AG08396 (cell line): ENCODE measurements at regions not wholly inside any gene's neighbourhood (a gene's known extent, or its start where the extent isn't known, plus 50 kb on each side); places are given as distances from the start of the nearest gene placed in this dataset.

Source experiments
- DNase-seq: peaks from one replicate; pipeline ENCODE4 v3.0.0; 2012; ENCODE audit warnings: low spot score, mixed read lengths

DNA sequence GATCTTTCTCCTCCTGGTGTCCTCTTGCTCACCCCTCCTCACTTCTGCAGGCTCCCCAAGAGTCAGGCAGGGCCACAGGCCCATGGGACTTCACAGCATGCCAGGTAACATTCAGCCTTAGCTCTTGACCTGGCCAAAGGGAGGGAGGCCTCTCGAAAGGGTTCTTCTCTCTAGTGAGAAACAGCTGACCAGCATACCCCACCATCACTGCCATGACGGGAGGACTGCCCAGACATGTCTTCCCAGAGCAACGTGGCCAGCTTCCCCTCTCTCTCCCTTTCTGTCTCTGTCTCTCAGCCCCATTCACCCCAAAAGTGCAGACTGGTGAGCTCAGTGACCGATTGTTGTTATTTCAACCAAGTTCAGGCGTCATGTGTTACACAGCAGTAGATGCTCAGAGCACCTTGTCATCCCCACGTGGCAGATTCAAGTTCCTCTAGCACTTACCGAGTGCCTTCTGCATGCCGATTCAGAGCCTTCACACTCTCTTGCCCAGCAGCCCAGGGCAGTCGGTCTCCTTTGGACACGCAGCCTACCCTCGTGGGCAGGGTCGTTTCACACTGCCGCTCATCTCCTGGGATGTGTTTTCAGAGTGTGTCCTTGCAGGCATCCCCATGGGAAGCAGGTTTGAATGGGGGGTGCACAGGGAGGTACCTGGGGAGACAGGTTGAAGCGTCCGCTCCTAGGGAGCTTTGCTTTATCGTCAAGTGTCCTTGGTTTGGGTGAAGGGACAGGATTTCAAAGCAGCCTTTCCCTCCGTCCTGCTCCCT is 259.9 kb downstream of the NDUFA10 start:
- no peak for DNase-seq

DNA sequence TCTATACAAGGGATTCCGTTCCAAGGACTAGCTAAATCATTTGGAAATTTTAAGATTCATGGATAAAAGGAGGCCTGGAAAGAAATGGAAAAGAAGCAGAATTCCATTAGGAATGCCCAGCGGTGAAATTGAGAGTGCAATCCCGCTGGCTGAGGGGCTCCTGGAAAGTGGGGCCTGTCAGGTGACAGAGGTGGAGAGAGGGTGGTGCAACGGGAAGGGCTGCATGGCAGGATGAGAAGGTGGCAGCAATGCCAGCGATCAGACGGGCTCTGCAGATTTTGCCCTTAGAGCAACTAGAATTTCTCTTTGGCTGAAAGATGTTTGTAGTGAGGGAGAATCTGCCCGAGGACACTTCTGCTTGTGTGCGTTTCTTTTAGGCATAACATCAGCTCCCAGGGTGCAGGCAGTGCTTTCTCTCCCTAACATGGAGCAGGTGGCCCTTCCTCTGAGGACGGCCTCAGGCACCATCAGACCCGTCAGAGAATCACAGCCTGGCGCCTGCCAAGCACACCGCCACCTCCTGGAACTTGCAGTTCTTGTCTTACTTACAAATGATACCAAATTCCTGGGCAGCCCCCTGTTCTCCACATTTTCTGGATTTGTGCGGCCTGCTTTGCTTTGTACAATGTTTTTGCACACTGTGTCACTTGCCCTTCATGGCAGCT is 261.6 kb downstream of the NDUFA10 start:
- no peak for DNase-seq

DNA sequence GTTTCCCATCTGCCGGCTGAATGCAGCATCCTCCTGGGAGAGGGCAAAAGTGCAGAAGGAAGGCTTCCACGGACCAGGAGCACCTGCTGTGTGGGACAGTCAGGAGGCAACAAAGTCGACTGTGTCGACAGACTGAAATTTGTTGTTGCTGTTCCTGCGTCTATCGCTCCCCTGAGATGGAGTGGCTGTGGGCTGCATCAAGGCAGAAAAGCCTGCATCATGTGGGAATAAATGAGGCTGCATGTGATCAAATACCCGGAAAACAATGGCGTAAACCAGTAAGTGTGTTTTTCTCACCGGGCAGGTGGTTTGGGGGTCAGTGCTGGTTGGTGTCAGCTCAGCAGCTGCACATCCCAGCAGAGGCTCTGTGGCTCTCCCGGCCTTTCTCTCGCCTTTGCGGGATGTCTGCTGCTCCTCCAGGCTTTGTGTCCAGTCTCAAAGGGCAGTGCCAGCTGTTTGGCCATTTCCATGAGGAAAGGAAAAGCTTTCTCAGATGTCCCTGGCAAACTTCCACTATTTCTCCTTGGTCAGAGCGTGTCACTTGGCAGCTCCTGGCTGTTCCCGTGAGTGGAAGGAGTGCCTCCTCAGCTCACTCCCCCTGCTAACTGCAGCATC is 262.4 kb downstream of the NDUFA10 start:
- DNase-seq, result no peak

- no peak for DNase-seq
Observed at GRCh38 chr2:239762106-239762505, 263.0 kb downstream of the NDUFA10 start.

GRCh38 chr2:239760596-239760995 is 264.5 kb downstream of the NDUFA10 start:
- DNase-seq, result no peak

- DNase-seq, result peak; percentile 25
Observed at GRCh38 chr2:239758279-239758877, 266.8 kb downstream of the NDUFA10 start.

DNA sequence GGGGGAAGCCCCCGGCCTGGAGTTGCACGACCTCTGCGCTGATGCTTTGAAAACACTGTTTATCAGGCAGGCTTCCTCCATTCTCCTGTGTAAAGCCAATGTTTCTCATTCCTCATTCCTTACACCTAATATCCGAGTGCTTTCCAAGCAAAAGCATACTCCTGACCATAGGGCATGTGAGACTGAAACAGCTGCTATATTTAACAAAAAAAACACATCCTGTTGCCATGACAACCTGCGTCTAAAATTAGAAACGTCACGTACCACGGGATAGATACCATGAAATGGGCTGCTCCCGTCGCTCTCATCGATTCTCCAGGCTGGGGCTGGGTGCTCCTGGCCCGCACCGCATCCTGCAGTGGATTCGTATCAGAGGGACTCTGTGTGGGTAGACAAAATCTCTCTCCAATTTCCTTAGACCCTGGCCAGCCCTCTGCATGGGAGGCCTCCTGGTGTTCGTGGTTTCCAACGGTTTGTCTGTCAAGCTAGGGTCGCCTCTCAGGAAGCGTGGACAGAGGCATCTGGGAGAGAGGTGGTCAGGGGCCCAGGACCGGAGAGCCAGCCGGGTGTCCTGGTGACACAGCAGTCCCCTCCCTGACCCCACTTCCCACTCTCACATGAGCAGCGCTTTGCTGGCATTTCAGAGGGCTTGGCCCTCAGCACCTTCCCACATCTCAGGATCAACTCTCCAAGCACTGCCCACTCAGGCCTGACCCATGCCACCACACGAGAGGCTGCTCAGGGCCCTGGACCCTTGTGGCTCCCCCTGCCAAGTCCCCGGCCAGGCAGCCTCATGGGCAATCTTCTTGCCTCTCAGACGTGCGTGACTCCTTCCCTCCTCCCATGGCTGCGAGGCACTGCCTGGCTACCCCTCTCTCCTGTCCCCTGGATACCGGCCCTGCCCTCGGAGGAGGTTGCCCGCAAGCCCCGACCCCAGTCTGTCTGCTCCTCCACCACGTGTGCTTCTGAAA is 268.1 kb downstream of the NDUFA10 start:
- peak; percentile 28 for DNase-seq

DNA sequence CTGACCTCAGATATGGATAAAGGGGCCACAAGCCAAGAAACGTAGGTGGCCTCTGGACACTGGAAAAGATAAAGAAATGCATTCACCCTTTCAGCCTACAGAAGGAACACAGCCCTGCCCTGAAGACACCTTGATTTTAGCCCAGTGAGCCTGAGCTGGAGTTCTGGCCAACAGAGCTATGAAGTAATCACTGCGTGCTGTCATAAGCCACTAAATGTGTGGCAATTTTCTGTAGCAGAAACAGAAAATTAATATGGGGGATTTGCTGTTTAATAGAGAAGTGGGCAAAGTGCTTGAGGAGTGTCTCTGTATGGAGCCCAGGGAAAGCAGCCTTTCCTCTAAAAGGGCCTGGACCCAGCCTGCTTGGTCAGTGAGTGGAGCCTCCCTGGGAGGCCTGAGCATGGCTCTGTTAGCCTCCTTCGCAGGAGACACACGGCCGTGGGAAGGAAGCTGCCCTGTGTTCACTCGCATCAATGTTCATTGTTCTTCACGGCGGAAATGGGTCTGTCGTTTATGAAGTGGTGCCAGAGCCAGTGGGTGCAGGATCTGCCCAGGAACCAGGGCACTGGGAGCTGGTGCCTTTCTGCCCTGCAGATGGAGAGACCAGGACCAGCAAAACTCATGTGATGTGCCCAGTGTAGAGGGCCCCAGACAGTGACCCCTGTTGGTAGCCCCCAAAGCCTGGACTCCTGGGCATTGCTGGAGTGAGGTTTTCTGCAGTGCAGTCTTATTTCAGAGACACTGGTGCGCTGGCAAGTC is 268.9 kb downstream of the NDUFA10 start:
- DNase-seq, result no peak

- no peak for DNase-seq
Observed at GRCh38 chr2:239753401-239753837, 271.7 kb downstream of the NDUFA10 start.

- no peak for DNase-seq
Observed at GRCh38 chr2:239752951-239753350, 272.2 kb downstream of the NDUFA10 start.

- DNase-seq, result no peak
Observed at GRCh38 chr2:239751679-239752355, 273.3 kb downstream of the NDUFA10 start.

- no peak for DNase-seq
Observed at GRCh38 chr2:239750929-239751678, 274.0 kb downstream of the NDUFA10 start.

GRCh38 chr2:239750045-239750835 is 274.9 kb downstream of the NDUFA10 start:
- no peak for DNase-seq

GRCh38 chr2:239749272-239749873 is 275.8 kb downstream of the NDUFA10 start:
- no peak for DNase-seq

DNA sequence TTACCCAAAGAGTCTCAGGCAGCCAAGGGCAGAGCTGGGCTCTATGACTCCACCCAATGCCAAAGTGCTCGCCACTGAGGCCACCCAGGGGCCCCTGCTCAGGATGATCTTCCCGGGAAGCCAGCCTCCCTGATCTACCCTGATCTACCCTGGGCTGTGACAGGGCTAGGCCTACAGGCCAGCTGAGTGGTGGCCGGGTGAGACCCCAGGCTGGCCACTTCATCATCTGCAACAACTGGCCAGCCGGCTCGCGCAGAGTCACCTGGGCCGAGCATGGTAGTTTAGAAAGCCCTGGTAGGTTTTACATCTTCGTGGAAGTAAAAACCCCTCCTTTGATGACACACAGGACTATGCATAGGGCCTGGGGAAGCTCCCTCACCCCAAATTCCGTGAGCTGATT is 276.3 kb downstream of the NDUFA10 start:
- no peak for DNase-seq

GRCh38 chr2:239747771-239748170 is 277.4 kb downstream of the NDUFA10 start:
- DNase-seq, result no peak

GRCh38 chr2:239747274-239747673 is 277.9 kb downstream of the NDUFA10 start:
- DNase-seq, result no peak

DNA sequence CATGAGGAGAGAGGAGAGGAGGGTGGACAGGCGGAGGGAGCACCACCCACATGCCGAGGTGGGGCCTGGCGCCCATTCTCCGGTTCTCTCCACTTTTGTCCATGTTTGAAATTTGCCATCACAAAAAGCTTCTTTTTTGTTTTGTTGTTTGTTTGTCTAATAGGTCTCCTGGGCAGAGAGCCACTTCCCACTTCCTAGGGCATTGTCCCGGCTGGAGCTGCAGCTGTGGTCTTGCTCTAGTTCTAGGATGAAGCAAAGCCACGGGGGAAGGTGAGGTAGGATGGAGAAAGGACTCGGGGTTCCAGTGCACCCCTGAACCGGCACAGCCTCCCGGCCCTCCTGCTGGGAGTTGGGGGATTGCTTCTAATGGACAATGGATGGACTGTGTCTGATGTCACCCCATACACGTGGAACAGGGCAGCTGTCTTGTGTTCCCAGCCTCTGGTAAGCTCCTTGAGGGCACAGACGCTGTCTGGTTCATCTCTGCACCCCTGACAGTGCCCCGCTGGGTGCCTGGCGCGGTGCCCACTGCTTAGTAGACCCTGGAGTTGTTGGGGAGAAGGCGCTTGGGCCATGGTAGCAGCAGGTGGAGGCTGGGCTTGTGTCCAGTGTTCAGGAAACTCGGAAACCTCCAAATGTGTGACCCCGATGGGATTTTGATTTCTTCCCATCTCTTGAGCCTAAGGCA is 278.4 kb downstream of the NDUFA10 start:
- no peak for DNase-seq
